ENCODE measurements at regions not wholly inside any gene's neighbourhood (a gene's known extent, or its start where the extent isn't known, plus 50 kb on each side); places are given as distances from the start of the nearest gene placed in this dataset.

- TF ChIP-seq ZNF530 (tag by site-specific recombination; IDR thresholded peaks at IDR 0.05; ENCODE audit: low read depth) (no peak), ZNF501 (tag by site-specific recombination; IDR thresholded peaks at IDR 0.05) (no peak), ZFP69B (tag by site-specific recombination; IDR thresholded peaks at IDR 0.05) (no peak), KLF9 (tag by site-specific recombination; IDR thresholded peaks at IDR 0.05; ENCODE audit: low read depth) (no peak), ZNF18 (tag by site-specific recombination; IDR thresholded peaks at IDR 0.05) (no peak), ZNF26 (tag by site-specific recombination; IDR thresholded peaks at IDR 0.05) (no peak)
- Histone ChIP-seq H3K4me1 (ENCODE audit: control insufficient read depth, insufficient read depth, low read length) (no peaks in the 10 kb centered on the region), H3K4me3 (ENCODE audit: low read depth, low read length) (no peak overlapping the region), H3K36me3 (ENCODE audit: control insufficient read depth in 2 of 2, insufficient read depth in 1 of 2, low read length in 2 of 2) (no peaks in the 10 kb centered on the region), H3K27ac (ENCODE audit: extremely low read depth, low read depth, low read length) (no peak overlapping the region), H3K9me3 (ENCODE audit: control insufficient read depth, insufficient read depth, low read depth, low read length) (no peaks in the 10 kb centered on the region)
- CTCF ChIA-PET: interaction anchor here (0.8 kb wide), 1 partner anchor 357 kb away, joined by 4 read pairs; no protein-coding TSS in a partner anchor
- POLR2A ChIA-PET: interaction anchor here (0.6 kb wide), 1 partner anchor 556 kb away, joined by 3 read pairs; no protein-coding TSS in a partner anchor
Measured at GRCh38 chr9:107919263-107919662, 429.7 kb upstream of the KLF4 start.

- Histone ChIP-seq H3K27ac (ENCODE audit: extremely low read depth, low read depth, low read length) (no peak overlapping the region), H3K4me1 (ENCODE audit: control insufficient read depth, insufficient read depth, low read length) (no peaks in the 10 kb centered on the region), H3K4me3 (ENCODE audit: low read depth, low read length) (no peak overlapping the region), H3K36me3 (ENCODE audit: control insufficient read depth in 2 of 2, insufficient read depth in 1 of 2, low read length in 2 of 2) (no peaks in the 10 kb centered on the region), H3K9me3 (ENCODE audit: control insufficient read depth, insufficient read depth, low read depth, low read length) (no peaks in the 10 kb centered on the region; the same call in 1 of the 2 replicates)
- ChIA-PET CTCF (interaction anchor here (0.5 kb wide), 1 partner anchor 116 kb away, joined by 5 read pairs; no protein-coding TSS in a partner anchor), POLR2A (interaction anchor here (0.6 kb wide), 1 partner anchor 557 kb away, joined by 3 read pairs; no protein-coding TSS in a partner anchor)
- TF ChIP-seq ZNF146 (tag by site-specific recombination; IDR thresholded peaks at IDR 0.05) (no peak), TRIM28 (IDR thresholded peaks at IDR 0.05; ENCODE audit: borderline replicate concordance, low read length) (no peak)
Measured at GRCh38 chr9:107918749-107919148, 429.2 kb upstream of the KLF4 start.

- ChIA-PET CTCF (no interaction called here), POLR2A (no interaction called here)
- H3K4me3 ChIP-seq (ENCODE audit: low read depth, low read length): no peak overlapping the region
- TF ChIP-seq ZNF221 (tag by site-specific recombination; IDR thresholded peaks at IDR 0.05; ENCODE audit: borderline replicate concordance): no peak
- no peak for TF ChIP-seq INSM2 (tag by site-specific recombination; IDR thresholded peaks at IDR 0.05)
- no peak for TF ChIP-seq ZNF274 (IDR thresholded peaks at IDR 0.05; ENCODE audit: low read length)
- no peak for TF ChIP-seq ZNF274 (tag by site-specific recombination; IDR thresholded peaks at IDR 0.05; ENCODE audit: borderline replicate concordance)
- no peak for TF ChIP-seq ZNF133 (tag by site-specific recombination; IDR thresholded peaks at IDR 0.05)
- no peak for TF ChIP-seq ZNF580 (tag by site-specific recombination; IDR thresholded peaks at IDR 0.05)
- TF ChIP-seq ZNF837 (tag by site-specific recombination; IDR thresholded peaks at IDR 0.05): no peak
- no peak for TF ChIP-seq ZFP3 (tag by site-specific recombination; IDR thresholded peaks at IDR 0.05; ENCODE audit: low read depth)
- no peaks in the 10 kb centered on the region; the same call in 1 of the 2 replicates for H3K9me3 ChIP-seq (ENCODE audit: control insufficient read depth, insufficient read depth, low read depth, low read length)
- no peak overlapping the region for H3K27ac ChIP-seq (ENCODE audit: extremely low read depth, low read depth, low read length)
- H3K36me3 ChIP-seq (ENCODE audit: control insufficient read depth in 2 of 2, insufficient read depth in 1 of 2, low read length in 2 of 2): no peaks in the 10 kb centered on the region
- no peaks in the 10 kb centered on the region for H3K4me1 ChIP-seq (ENCODE audit: control insufficient read depth, insufficient read depth, low read length)
Measured at GRCh38 chr9:107914151-107914550, 424.6 kb upstream of the KLF4 start.
